Tibial nerve (tissue), 4 donors: ENCODE measurements at regions not wholly inside any gene's neighbourhood (a gene's known extent, or its start where the extent isn't known, plus 50 kb on each side); places are given as distances from the start of the nearest gene placed in this dataset.

ENCODE experiments used
- DNase-seq, 2 donors: peaks; one replicate each; pipeline ENCODE4 v3.0.0-alpha.2; 2019; ENCODE audit warnings: low spot score in 2 of 2
- H3K27ac ChIP-seq, 4 donors: fragments of 200-600 bp; sonication (generic) in 3 of 4; one replicate each; pipeline ENCODE4 v1.5.1; 2017 to 2019; ENCODE audit warnings: mild to moderate bottlenecking in 1 of 4
- H3K27me3 ChIP-seq, 2 donors: fragments of 200-600 bp; sonication (generic) in 1 of 2; one replicate each; pipeline versions ENCODE4 v1.5.1 to v1.6.0; 2017 to 2019
- H3K36me3 ChIP-seq, 3 donors: fragments of 200-600 bp; sonication (generic); one replicate each; pipeline ENCODE4 v1.5.1; 2018 to 2019
- H3K4me1 ChIP-seq, 4 donors: fragments of 200-600 bp; sonication (generic) in 3 of 4; one replicate each; pipeline ENCODE4 v1.5.1; 2017 to 2019
- H3K4me3 ChIP-seq, 4 donors: fragments of 200-600 bp; sonication (generic) in 3 of 4; one replicate each; pipeline ENCODE4 v1.5.1; 2017 to 2019; ENCODE audit warnings: mild to moderate bottlenecking in 1 of 4, moderate library complexity in 1 of 4
- H3K9me3 ChIP-seq, 4 donors: fragments of 200-600 bp; sonication (generic) in 3 of 4; one replicate each; pipeline ENCODE4 v1.5.1; 2017 to 2019
- EP300 ChIP-seq, 2 donors: sonication (generic); formaldehyde crosslinking; IDR thresholded peaks; one replicate each; pipeline ENCODE4 v1.6.1; 2017; ENCODE audit warnings: antibody characterized with exemption in 2 of 2, mild to moderate bottlenecking in 1 of 2
- POLR2A ChIP-seq, 2 donors: fragments of 450-650 bp; IDR thresholded peaks; one replicate each; pipeline ENCODE4 v1.6.1; 2017; ENCODE audit warnings: antibody characterized with exemption in 2 of 2, mild to moderate bottlenecking in 2 of 2, moderate library complexity in 2 of 2
- WGBS, 2 donors: methylation state at CpG; one replicate each; pipeline ENCODE4 v1.1.5; 2018; 5-methylcytosine and 5-hydroxymethylcytosine counted together
- TF ChIP-seq, protein P1 (sequence below), 5 experiments: fragments of 200-600 bp in 3 of 5; fragments of 450-650 bp in 2 of 5; sonication (generic) in 3 of 5; IDR thresholded peaks; one replicate each; pipeline ENCODE4 v1.5.1; 2016 to 2019; ENCODE audit warnings: antibody characterized with exemption in 5 of 5, mild to moderate bottlenecking in 3 of 5, moderate library complexity in 2 of 5

DNA sequence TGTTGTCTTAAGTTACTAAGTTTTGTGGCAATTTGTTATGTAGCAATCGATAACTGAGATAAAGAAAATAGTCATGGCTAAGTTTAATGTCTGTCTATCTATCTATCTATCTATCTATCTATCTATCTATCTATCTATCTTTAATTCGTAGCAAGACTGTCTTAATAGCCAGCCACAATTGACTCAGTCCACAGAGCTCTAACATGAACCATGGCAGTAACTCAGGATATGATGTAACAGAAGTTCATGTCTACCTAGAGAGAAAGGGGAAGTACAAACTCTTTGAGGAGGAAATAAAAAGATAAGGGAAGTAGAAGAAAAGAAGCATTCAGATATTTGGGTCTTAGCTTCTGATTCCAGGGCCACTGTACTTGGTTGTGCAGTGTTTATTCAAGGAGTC, 61.5 kb upstream of the FNDC3B start:
- TF ChIP-seq, protein P1, sequence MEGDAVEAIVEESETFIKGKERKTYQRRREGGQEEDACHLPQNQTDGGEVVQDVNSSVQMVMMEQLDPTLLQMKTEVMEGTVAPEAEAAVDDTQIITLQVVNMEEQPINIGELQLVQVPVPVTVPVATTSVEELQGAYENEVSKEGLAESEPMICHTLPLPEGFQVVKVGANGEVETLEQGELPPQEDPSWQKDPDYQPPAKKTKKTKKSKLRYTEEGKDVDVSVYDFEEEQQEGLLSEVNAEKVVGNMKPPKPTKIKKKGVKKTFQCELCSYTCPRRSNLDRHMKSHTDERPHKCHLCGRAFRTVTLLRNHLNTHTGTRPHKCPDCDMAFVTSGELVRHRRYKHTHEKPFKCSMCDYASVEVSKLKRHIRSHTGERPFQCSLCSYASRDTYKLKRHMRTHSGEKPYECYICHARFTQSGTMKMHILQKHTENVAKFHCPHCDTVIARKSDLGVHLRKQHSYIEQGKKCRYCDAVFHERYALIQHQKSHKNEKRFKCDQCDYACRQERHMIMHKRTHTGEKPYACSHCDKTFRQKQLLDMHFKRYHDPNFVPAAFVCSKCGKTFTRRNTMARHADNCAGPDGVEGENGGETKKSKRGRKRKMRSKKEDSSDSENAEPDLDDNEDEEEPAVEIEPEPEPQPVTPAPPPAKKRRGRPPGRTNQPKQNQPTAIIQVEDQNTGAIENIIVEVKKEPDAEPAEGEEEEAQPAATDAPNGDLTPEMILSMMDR (IDR thresholded peaks at IDR 0.05) = no peak
- TF ChIP-seq EP300 (IDR thresholded peaks at IDR 0.05) (no peak), POLR2A (IDR thresholded peaks at IDR 0.05) (no peak)
- DNase-seq = no peak
- H3K36me3 ChIP-seq = no peaks in the 10 kb centered on the region

DNA sequence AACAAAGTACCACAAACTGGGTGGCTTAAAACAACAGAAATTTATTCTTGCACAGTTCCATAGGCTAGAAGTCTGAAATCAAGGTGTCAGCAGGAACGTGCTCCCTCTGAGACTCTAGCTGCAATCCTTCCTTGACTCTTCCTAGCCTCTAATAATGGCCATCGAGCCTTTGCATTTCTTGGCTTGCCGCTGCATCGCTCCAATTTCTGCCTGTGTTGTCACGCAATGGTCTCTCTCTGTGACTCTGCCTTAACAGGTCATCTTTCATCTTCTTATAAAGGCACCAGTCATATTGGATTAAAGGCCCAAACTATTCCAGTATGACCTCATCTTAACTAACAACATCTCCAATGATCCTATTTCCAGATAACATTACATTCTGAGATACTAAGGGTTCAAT, 61.0 kb upstream of the FNDC3B start:
- H3K4me3 ChIP-seq = no peak overlapping the region
- no peak overlapping the region for H3K27ac ChIP-seq
- DNase-seq = no peak
- WGBS, 2 donors = 82 to 95% methylated on average over 5 of the region's 5 CpGs
- H3K27me3 ChIP-seq = no peaks in the 10 kb centered on the region
- no peaks in the 10 kb centered on the region for H3K36me3 ChIP-seq
- no peaks in the 10 kb centered on the region for H3K9me3 ChIP-seq
- TF ChIP-seq POLR2A (IDR thresholded peaks at IDR 0.05) (no peak), EP300 (IDR thresholded peaks at IDR 0.05) (no peak)
- TF ChIP-seq, protein P1 (IDR thresholded peaks at IDR 0.05) = no peak
- H3K4me1 ChIP-seq = peaks cover 0 to 29% (median 5%) of the 10 kb centered on the region in 4 donors

More for the DNA sequence above, 61.5 kb upstream of the FNDC3B start:
- Histone ChIP-seq H3K4me3 (no peak overlapping the region), H3K27ac (no peak overlapping the region), H3K4me1 (peaks cover 0 to 30% (median 6%) of the 10 kb centered on the region in 4 donors), H3K9me3 (no peaks in the 10 kb centered on the region), H3K27me3 (no peaks in the 10 kb centered on the region)
- WGBS, 2 donors = 90 to 95% methylated on average over 2 of the region's 2 CpGs

DNA sequence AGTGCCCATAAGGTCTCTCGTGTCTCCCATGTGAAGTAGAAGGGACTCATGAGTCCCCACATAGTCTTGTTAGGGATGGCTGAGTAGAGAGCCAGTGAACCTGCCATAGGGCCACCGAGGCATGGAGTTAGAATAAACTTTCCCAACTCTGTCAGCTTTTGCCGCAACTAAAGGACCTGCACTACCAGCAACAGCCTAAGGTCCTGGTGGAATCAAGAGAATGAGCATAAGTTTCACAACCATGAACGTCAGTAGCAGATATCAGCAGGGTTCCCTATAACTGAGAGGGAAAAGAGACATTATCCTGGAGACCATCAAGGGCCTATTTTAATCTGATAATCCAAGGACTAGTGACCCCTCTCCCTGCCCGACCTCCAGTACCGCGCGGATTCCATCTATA, 60.3 kb upstream of the FNDC3B start:
- DNase-seq = no peak
- no peak overlapping the region for H3K27ac ChIP-seq
- TF ChIP-seq EP300 (IDR thresholded peaks at IDR 0.05) = no peak
- TF ChIP-seq, protein P1 (IDR thresholded peaks at IDR 0.05) = no peak
- TF ChIP-seq POLR2A (IDR thresholded peaks at IDR 0.05) = no peak
- 95 to 97% methylated on average over 8 of the region's 8 CpGs for WGBS, 2 donors
- H3K27me3 ChIP-seq = no peaks in the 10 kb centered on the region
- no peaks in the 10 kb centered on the region for H3K36me3 ChIP-seq
- no peak overlapping the region for H3K4me3 ChIP-seq
- H3K4me1 ChIP-seq = peaks cover 0 to 28% (median 4%) of the 10 kb centered on the region in 4 donors
- no peaks in the 10 kb centered on the region for H3K9me3 ChIP-seq

DNA sequence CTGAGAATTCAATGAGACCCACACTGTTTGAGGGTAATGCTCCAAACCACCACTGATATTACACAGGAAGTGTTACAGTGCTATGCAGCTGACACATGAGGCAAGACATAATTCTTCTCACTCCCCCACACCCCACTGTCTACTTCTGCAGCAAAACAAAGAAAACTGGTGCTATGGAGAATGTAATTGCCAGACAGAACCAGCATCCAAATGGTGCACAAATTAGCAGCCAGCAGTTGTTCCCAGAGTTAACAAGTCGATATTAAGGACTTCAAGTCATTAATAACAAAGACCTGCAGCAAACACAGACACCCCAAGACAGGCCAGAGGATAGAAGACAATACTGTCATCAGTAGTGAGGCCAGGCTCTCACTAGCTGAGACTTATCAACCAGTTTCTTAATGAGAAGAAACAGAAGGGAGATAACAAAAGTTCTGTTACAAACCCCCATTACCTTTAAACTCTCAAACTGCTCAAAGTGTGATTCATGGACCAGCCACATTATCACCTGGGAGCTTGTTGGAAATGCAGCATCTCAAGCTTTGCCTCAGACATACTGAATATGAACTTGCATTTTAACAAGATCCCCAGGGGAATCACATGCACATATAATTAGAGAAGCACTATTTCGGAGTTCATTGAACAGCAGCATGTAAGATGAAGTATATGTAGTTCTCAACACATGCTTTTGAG, 58.7 kb upstream of the FNDC3B start:
- H3K27ac ChIP-seq = no peak overlapping the region
- no peak overlapping the region for H3K4me3 ChIP-seq
- WGBS, 2 donors = 59 to 66% methylated on average over 2 of the region's 2 CpGs

DNA sequence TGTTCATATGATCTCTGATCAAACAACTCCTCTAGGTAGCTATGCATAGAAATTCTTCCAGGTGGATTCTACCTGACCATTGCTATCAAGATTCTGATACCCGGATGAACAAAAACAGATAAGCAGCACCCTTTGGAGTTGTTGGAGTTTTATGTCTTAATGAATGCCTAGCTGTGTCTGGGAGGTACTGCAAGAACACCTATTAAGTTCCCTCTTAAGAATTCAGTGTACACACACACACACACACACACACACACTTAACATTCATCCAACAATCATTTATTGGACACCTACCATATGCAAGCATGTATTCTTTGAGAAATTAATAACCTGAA, 58.1 kb upstream of the FNDC3B start:
- Histone ChIP-seq H3K27ac (no peak overlapping the region), H3K4me1 (peaks cover 0 to 12% (median 0%) of the 10 kb centered on the region in 4 donors), H3K4me3 (no peak overlapping the region), H3K27me3 (no peaks in the 10 kb centered on the region), H3K9me3 (no peaks in the 10 kb centered on the region), H3K36me3 (no peaks in the 10 kb centered on the region)
- WGBS, 2 donors = 82 to 95% methylated on average over 1 of the region's 1 CpG
- DNase-seq = no peak
- TF ChIP-seq, protein P1 (IDR thresholded peaks at IDR 0.05) = no peak
- TF ChIP-seq EP300 (IDR thresholded peaks at IDR 0.05) = no peak
- TF ChIP-seq POLR2A (IDR thresholded peaks at IDR 0.05) = no peak

More for the DNA sequence above, 58.7 kb upstream of the FNDC3B start:
- TF ChIP-seq, protein P1 (IDR thresholded peaks at IDR 0.05) = no peak
- TF ChIP-seq POLR2A (IDR thresholded peaks at IDR 0.05) (no peak), EP300 (IDR thresholded peaks at IDR 0.05) (no peak)
- H3K27me3 ChIP-seq = no peaks in the 10 kb centered on the region
- H3K36me3 ChIP-seq = no peaks in the 10 kb centered on the region
- H3K4me1 ChIP-seq = peaks cover 0 to 17% (median 0%) of the 10 kb centered on the region in 4 donors
- no peaks in the 10 kb centered on the region for H3K9me3 ChIP-seq
- DNase-seq = no peak
